Activated CD4-positive, CD25-positive, alpha-beta regulatory T cell treated with anti-CD3 and anti-CD28 coated beads, Interleukin-2, amount 50 U/mL, for 24 hours (primary cell): ENCODE measurements at regions not wholly inside any gene's neighbourhood (a gene's known extent, or its start where the extent isn't known, plus 50 kb on each side); places are given as distances from the start of the nearest gene placed in this dataset.
"Not testable (repeated sequence)": the region's sequence is repeated elsewhere in the genome, so short reads cannot be mapped to it uniquely, and the experiment has no call there.

Source experiments
- ATAC-seq, 2 donors: fragments of 150-1000 bp; cut with Tn5 transposase; one replicate each; pipeline ENCODE4 v1.10.0; 2021; ENCODE audit warnings: mild to moderate bottlenecking in 1 of 2, moderate library complexity in 1 of 2

DNA sequence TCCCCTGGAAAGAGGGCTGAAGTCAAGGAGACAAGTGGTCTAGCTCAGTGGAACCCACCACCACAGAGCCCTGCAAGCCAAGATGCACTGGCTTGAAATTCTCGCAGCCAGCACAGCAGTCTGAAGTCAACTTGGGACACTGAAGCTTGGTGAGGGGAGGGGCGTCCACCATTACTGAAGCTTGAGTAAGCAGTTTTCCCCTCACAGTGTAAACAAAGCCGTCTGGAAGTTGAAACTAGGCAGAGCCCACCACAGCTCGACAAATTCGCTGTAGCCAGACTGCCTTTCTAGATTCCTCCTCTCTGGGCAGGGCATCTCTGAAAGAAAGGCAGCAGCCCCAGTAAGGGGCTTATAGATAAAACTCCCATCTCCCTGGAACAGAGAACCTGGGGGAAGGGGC is 87.3 kb upstream of the KITLG start:
- ATAC-seq: not testable (repeated sequence)

DNA sequence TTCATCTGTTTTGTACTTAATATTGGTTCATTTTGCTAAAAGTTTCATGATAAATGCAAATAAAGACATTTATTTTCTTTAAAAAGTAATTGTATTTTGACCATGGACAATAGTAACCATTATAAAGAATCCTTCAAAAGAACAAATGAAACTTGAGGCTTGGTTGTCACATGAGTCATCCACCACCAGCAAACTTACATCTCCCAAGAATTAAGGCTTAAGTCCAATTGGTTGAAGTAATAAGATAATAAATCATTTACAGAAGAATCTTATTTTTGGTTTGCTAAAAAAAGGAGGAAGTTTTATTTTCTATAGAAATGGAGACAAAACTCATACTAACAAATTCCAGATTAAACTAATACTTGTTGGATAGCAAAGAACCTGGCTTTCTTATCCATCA is 84.8 kb upstream of the KITLG start:
- ATAC-seq: no peak

DNA sequence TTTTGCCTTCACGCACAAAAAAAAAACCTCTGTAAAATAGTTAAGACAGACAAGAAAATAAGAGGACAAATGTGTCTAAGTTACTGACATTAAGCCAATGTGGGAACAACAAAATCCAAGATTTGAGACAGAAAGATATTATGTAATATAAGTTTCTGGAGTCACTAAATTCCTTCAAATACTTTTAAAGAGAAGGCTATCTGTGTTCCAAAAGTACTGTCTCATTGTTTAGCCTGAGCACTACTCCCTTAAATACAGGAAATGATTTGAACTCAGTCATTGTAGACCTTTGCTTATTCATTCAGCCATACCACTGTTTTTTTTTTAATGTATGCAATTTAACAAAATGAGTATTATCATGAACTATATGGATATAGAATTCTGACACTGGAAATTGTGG is 82.7 kb upstream of the KITLG start:
- no peak for ATAC-seq

DNA sequence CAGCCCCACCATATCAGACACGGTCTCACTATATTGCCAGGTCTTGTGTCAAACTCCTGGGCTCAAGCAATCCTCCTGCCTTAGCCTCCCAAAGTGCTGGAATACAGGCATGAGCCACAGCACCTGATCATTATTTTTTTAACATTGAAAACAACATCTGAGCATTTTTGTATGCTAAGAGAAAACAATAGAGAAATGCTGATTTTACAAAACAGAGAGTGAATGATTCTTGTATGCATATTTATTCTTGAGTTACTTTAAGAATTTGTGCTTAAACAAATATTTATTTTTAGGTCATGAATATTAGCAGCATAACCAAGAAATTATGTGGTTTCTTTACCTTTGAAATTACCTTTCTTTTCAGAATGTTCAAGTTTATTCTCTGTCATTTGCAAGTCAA is 81.8 kb upstream of the KITLG start:
- ATAC-seq: no peak

DNA sequence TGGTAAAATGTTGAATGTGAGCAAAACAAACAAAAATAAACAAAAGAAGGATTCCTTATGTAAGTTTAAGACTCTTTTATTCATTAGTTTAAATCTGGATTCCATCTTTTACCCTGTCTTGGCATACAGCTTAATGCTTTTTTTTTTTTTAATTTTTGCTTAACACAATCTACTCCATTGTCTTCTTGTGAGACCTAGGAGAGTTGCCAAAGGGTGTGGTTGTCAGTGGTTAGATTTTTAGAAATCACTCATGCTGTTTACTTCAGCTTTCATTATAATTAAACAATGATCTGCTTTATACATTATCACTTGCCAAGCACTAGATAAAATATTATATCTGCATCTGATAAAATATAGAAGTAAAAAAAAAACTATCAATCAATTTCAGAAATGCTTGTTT is 77.7 kb upstream of the KITLG start:
- no peak for ATAC-seq

DNA sequence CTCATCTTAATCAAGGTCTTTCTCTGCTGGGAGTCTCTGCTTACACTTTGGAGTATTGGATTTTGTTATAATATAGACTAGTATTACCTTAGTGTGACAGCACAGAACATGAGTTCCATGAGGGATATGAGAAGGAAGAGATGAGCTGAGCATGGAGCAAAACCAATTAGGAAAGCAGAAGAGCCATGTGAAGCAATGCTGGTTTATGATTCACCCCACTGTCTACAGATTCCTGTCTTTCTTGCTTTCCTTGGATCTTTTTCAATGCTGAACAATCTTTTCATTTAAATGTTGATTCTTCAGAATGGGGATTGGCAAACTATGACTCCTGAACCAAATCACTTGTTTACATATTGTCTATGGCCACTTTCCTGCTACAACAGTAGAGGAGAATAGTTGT is 70.4 kb upstream of the KITLG start:
- ATAC-seq: no peak

DNA sequence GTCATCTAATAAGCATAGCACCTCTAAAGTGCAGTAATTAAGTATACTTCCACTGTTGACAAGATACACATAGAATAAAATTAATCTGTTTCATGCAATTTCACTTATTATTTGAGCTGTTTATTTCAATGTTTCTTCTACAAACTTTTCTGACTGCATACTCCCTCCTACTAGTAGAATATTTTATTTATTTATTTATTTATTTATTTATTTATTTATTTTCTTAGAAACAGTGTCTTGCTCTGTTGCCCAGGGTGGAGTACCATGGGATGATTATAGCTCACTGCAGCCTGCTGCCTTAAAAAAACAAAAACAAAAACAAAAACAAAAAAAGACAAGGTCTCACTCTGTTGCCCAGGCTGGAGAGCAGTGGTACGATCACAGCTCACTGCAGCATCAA is 68.4 kb upstream of the KITLG start:
- no peak for ATAC-seq

DNA sequence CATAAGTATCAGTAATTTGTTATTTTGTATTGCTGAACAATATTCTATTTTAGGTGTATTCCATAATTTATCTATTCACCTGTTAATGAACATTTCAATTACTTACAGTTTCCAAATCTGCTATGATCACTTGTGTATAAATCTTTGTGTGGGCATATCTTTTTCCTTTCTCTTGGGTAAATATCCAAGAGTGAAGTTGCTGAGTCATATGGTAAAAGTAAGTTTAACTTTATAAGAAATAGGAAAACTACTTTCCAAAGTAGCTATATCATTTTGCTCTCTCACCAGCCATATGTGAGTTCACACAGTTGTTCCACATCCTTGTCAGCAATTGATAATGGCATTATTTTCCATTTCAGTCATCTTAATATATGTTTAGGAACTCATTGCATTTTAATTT is 66.6 kb upstream of the KITLG start:
- ATAC-seq: no peak

DNA sequence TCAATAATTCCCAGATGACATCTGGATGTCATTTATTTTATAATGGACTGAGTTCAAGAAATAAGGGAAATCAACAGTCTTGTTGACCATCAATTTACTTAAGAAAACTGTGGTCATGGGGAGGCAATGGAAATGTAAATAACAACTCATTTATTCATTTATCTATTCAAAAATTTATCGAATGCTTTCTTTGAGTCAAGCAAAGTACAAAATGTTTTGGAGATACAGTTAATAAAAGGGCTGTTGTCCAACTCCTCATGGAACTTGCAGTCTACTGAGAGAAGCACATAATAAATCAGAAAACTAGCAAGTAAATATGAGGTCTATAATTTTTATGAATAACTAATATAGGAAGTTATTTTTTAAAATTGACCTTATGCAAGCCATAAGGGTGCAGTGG is 65.5 kb upstream of the KITLG start:
- no peak for ATAC-seq

DNA sequence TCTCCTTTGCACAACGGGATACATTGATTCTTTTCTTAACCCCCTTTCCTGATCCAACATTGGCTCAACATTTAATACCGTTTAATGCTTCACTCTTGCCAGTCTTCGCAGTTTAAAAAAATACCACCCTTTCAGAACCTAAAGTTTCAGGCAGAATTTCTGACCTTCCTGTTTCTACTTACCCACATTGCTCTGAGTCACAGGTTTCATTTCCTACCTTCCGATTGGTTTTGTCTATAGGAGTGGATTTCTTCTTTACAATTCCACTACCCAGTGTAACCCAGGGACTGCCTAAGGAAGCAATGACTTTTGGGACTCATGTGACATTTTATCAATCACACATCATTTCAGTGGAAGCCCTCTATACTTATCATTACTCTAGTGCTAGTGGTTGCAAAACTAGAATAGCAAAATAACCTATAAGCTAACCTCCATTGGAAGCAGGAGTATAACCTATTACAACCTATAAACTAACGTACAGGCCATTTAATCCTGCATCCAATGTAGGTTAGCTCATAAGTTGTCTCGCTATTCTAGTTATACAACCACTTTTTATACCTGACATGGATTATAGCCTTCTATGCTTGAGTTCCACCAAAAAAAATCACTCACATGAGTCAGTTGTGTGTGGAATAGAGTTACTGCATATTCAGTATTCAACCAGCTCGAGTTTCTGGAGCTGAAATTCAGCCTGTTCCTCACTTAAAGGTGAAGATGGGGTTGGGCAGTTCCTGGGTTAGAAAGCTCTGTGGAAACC is 64.9 kb upstream of the KITLG start:
- ATAC-seq: no peak

DNA sequence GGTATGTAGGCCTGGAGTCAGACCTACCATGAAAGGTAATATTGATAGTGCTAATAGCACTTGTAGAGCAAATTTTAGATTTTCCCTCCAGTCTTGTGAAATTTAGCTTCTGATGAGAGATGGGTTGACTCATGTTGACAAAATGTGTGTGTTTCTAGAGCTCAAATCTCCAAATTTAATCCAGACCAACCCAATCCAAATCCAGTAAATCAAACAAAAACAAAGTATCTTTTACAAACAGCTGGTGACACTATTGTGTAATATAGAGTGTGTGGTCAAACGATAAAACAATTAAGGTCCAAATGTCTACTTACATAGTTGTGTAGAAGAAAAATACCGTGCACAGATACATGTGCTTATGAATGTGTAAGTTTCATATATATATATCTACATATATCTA is 63.4 kb upstream of the KITLG start:
- ATAC-seq: no peak

DNA sequence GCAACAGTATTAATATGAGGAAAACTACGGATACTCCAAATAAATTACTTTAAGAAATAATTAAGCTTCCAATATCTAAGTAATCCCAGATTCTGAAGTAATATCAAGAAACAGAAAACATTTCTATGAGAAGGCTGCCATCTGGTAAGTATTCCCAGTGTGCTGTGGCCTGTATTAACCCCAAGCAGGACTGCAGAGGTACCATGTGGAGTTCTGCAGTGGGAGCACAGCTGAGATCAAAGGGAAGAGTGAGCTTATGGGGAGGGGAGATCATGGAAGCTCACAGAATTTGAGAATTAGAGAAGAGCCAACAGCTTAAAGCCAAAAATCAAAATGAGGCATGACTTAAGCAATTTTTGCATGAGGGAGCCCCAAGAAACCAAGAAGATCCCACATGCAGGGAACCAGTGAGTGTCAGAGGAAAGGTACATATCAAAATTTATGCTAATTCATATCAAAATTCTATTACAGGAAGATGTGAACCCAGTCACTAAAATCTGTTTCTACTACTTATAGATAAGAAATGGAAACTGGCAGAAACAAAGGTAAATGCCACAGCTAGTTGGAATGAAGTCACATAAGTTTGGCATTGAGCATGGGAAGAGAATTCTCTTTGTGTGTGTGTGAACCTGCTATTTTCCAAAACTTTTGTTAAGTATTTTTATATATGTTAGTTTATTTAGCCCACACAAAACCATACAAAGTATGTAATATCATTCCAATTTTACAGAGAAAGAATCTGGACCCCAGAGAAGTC is 62.6 kb upstream of the KITLG start:
- no peak for ATAC-seq

DNA sequence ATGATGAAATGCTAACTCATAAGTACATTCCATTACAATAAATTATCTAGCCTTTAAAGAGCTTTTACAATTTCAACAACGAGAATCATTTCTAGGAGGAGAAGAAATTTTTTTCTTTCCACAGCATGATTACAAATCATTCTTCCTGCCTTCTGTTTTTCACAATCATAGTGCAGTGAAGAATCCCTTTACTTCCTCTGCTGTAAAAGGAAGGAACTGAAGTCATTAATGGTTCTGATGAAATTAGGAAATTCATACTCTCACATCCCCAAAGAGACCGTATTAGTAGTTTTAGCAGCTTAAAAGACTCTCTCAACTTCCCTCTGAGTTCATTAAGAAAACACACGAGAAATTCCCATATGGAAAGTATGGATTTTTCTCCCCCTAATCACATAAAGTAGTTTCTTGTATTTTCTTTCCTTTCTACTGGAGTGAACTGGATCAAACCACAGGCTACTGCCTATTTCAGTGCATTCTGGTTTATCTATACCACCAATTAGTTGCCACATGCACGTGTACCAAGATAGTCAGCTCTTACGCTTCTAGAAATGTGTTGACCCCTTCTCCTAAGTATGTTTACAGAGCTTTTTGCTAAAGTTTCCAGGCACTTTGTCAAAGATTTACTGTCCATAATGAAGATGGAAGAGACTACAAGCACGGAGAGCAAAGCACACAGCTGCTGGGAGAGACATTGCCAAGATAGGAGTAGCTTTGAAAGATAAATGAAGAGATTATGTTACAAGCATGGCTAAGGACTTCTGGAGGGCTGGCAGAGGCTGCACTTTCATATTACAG is 58.9 kb upstream of the KITLG start:
- ATAC-seq: no peak

DNA sequence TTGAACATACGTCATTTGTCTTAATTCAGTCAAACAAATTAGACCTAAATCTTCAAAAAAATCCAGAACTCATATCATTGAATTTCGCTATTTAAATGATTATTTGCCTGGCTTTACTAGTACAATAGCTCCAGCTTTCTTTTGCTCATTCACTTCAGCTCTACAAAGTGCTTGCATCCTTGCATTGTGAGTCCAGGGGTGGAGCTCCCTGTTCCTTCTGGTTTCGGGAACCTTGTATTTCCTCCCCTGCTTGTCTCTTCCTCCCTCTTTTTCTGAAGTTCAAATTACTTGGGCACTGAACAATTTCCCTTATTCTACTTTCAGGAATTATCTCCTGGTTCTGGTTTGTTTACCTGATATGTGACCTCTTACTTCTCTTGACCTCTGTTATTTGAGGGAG is 58.1 kb upstream of the KITLG start:
- no peak for ATAC-seq

DNA sequence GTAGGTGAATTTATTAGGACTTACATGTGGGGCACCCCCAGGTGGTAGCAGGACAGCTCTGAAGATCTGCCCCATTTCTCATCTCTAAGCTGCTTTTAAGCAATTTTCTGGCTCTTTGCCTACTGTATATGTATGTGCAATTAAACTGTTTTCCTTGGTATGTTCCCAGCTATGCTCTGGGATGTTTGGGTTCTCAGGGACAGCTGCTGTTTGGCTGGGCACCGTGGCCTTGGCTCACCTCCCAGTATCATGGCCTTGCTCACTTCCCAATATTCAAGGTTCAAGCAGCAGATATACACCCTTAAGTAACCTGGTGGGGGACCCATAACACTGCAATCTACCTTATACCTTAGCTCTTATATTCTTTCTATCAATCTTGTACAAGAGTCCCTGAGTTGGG is 53.7 kb upstream of the KITLG start:
- no peak for ATAC-seq

DNA sequence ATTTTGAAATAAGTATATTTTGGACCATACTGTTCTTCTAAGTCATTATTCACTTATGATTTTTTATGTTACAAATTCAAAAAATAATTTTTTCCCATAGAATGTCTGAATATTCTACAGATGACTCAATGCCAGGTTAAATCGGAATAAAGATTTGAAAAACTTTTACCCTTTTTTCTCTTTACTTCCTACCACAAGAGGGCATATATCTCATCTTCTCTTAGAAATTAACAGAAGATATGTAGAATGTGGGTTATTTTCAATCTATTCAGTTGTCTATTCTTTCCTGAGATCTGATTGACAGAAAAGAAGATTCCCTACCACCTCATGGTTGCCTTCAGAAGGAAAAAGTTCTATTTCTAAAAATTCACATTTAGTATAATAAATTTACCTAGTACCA is 53.0 kb upstream of the KITLG start:
- no peak for ATAC-seq

DNA sequence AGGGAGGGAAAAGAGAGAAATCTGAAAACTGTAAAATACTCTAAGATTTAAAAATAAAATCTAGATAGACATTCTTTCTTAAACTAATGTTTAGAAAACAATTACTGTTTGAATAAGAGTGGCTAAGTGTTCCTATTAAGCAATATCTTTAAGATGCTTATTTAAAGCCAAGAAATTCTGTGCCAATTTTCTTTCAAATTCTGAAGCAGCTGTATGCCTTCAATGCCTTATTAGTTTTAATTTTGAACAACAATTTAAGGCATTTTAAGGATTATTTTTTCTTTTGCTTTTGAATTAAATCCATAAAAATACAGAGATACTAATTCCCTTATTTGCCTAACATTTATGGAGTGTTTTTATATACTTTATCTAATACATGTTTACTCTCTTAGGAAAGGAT is 50.3 kb upstream of the KITLG start:
- no peak for ATAC-seq
